Suprapubic skin (tissue), 3 donors: ENCODE measurements at regions not wholly inside any gene's neighbourhood (a gene's known extent, or its start where the extent isn't known, plus 50 kb on each side); places are given as distances from the start of the nearest gene placed in this dataset.

Experiments
- POLR2A ChIP-seq, 2 donors: fragments of 450-650 bp; IDR thresholded peaks; one replicate each; pipeline ENCODE4 v1.6.1; 2017; ENCODE audit warnings: antibody characterized with exemption in 2 of 2, mild to moderate bottlenecking in 2 of 2, moderate library complexity in 2 of 2
- TF ChIP-seq, protein P1 (sequence below), 2 donors: fragments of 200-600 bp in 1 of 2; fragments of 450-650 bp in 1 of 2; sonication (generic) in 1 of 2; IDR thresholded peaks; one replicate each; pipeline ENCODE4 v1.5.1; 2016 to 2019; ENCODE audit warnings: antibody characterized with exemption in 2 of 2, mild to moderate bottlenecking in 1 of 2, moderate library complexity in 1 of 2

DNA sequence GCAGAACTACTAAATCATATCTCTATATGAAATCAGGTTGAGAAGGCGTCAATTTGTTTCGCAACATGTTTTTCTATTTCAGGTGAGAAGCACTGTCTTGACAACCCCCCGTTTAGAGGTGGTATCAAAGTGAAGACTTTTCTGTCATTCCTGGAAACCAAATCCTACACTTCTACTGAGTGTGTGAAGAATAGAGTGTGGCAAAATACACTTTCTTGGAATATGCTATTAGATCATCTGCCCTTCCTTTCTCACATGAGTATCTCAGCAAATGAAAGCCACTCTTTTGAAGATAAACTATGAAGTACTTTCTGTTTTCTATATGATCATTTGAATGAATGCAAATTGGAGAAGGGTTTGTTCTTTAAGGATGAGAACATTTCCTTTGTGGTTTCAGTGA is 174.0 kb upstream of the FMR1 start:
- no peak for TF ChIP-seq POLR2A (IDR thresholded peaks at IDR 0.05)
- TF ChIP-seq, protein P1, sequence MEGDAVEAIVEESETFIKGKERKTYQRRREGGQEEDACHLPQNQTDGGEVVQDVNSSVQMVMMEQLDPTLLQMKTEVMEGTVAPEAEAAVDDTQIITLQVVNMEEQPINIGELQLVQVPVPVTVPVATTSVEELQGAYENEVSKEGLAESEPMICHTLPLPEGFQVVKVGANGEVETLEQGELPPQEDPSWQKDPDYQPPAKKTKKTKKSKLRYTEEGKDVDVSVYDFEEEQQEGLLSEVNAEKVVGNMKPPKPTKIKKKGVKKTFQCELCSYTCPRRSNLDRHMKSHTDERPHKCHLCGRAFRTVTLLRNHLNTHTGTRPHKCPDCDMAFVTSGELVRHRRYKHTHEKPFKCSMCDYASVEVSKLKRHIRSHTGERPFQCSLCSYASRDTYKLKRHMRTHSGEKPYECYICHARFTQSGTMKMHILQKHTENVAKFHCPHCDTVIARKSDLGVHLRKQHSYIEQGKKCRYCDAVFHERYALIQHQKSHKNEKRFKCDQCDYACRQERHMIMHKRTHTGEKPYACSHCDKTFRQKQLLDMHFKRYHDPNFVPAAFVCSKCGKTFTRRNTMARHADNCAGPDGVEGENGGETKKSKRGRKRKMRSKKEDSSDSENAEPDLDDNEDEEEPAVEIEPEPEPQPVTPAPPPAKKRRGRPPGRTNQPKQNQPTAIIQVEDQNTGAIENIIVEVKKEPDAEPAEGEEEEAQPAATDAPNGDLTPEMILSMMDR (IDR thresholded peaks at IDR 0.05): no peak
